Endothelial cell of umbilical vein (primary cell): ENCODE measurements at regions not wholly inside any gene's neighbourhood (a gene's known extent, or its start where the extent isn't known, plus 50 kb on each side); places are given as distances from the start of the nearest gene placed in this dataset.

Experiments
- BruUV-seq: library from RNA; stranded (reverse); fragments of 400-500 nt; replicated peaks from 2 replicates; lab custom pipeline; 2021; lab: Mats Ljungman, UMichigan
- CTCF ChIA-PET: fragments of 300-600, 350-600 bp; sonication (Branson Sonifier 250); formaldehyde crosslinking; loops from one replicate; lab custom pipeline; 2021; ENCODE audit warnings: antibody characterized with exemption, inconsistent platforms; lab: Charles Lee
- POLR2A ChIA-PET: fragments of 300-600, 350-600 bp; sonication (Branson Sonifier 250); formaldehyde crosslinking; loops from one replicate; lab custom pipeline; 2021; ENCODE audit warnings: antibody characterized with exemption, inconsistent platforms; lab: Charles Lee
- DNase-seq: peaks from one replicate; pipeline ENCODE4 v3.0.0-alpha.2; 2011; ENCODE audit warnings: low read depth, low spot score
- FAIRE-seq: peaks from 2 replicates; lab custom pipeline; 2011; peaks lifted over from hg19 to GRCh38; lab: Jason Lieb, UNC
- H2AFZ ChIP-seq: 2 replicates; pipeline ENCODE4 v1.6.0; 2012; ENCODE audit warnings: low read depth, low read length, control low read depth, inconsistent platforms
- H3K27ac ChIP-seq: 2 replicates; pipeline ENCODE4 v1.5.1; 2011; ENCODE audit warnings: low read depth, mild to moderate bottlenecking, control low read depth, low read length, moderate library complexity; ENCODE audit not compliant: insufficient read depth
- H3K27me3 ChIP-seq, 2 experiments: 2 replicates each; pipeline versions ENCODE4 v1.6.0 to v1.6.1; 2011; ENCODE audit warnings: low read length in 2 of 2, mixed read lengths in 1 of 2; ENCODE audit not compliant: control insufficient read depth in 2 of 2, insufficient read depth in 2 of 2
- H3K36me3 ChIP-seq, 2 experiments: 2 replicates in 1 of 2; 3 replicates in 1 of 2; pipeline ENCODE4 v1.5.1; 2011; ENCODE audit warnings: low read length in 2 of 2, mild to moderate bottlenecking in 1 of 2, moderate library complexity in 1 of 2; ENCODE audit not compliant: control insufficient read depth in 2 of 2, insufficient read depth in 2 of 2; ENCODE audit errors: extremely low read depth in 1 of 2
- H3K4me1 ChIP-seq: 3 replicates; pipeline ENCODE4 v1.5.1; 2011; ENCODE audit warnings: mild to moderate bottlenecking, low read length; ENCODE audit not compliant: control insufficient read depth, insufficient read depth; ENCODE audit errors: extremely low read depth
- H3K4me2 ChIP-seq: 2 replicates; pipeline ENCODE4 v1.6.1; 2011; ENCODE audit warnings: low read length, control low read depth, mixed read lengths; ENCODE audit not compliant: insufficient read depth
- H3K4me3 ChIP-seq, 3 experiments: fragments of 200-600 bp in 1 of 3; sonication (generic), shearing (Covaris generic) in 1 of 3; replicated peaks in 1 of 3; 2 replicates each; pipeline ENCODE4 v1.5.1; 2011 to 2016; ENCODE audit warnings: control low read depth in 3 of 3, low read length in 3 of 3, mild to moderate bottlenecking in 2 of 3, inconsistent platforms in 1 of 3, low read depth in 1 of 3, moderate library complexity in 1 of 3; ENCODE audit not compliant: insufficient read depth in 1 of 3
- H3K79me2 ChIP-seq: 2 replicates; pipeline ENCODE4 v1.6.0; 2012; ENCODE audit warnings: low read length, inconsistent platforms; ENCODE audit not compliant: control insufficient read depth, insufficient read depth
- H3K9ac ChIP-seq: replicated peaks from 2 replicates; pipeline ENCODE3; 2011; ENCODE audit warnings: low read length, control low read depth; ENCODE audit not compliant: insufficient read depth; ENCODE audit errors: extremely low read depth
- H3K9me1 ChIP-seq: replicated peaks from 3 replicates; pipeline ENCODE4 v1.6.0; 2011; ENCODE audit warnings: mild to moderate bottlenecking, low read length; ENCODE audit not compliant: control insufficient read depth, insufficient read depth; ENCODE audit errors: extremely low read depth
- H3K9me3 ChIP-seq: replicated peaks from 2 replicates; pipeline ENCODE4 v1.5.1; 2012; ENCODE audit warnings: low read length, inconsistent platforms; ENCODE audit not compliant: control insufficient read depth, insufficient read depth
- H4K20me1 ChIP-seq: replicated peaks from 2 replicates; pipeline ENCODE3; 2011; ENCODE audit warnings: mild to moderate bottlenecking, low read length; ENCODE audit not compliant: control insufficient read depth, insufficient read depth; ENCODE audit errors: extremely low read depth
- FOS ChIP-seq: IDR thresholded peaks from 2 replicates; pipeline ENCODE4 v1.6.1; 2011; ENCODE audit warnings: mild to moderate bottlenecking, low read length, moderate library complexity, borderline replicate concordance; ENCODE audit not compliant: insufficient read depth
- GATA2 ChIP-seq: IDR thresholded peaks from 2 replicates; pipeline ENCODE4 v1.7.0; 2011; ENCODE audit warnings: low read depth, mild to moderate bottlenecking, moderate library complexity, mixed read lengths, low read length; ENCODE audit not compliant: insufficient read length, insufficient read depth
- JUN ChIP-seq: IDR thresholded peaks from 2 replicates; pipeline ENCODE4 v1.6.1; 2011; ENCODE audit warnings: borderline replicate concordance, low read depth; ENCODE audit not compliant: insufficient read length, insufficient read depth
- MYC ChIP-seq: IDR thresholded peaks from one replicate; pipeline ENCODE4 v1.6.1; 2011; ENCODE audit warnings: mild to moderate bottlenecking, low read depth, low read length
- POLR2A ChIP-seq: IDR thresholded peaks from 2 replicates; pipeline ENCODE4 v1.6.1; 2012; ENCODE audit warnings: low read depth, mild to moderate bottlenecking, control low read depth, low read length
- POLR2AphosphoS5 ChIP-seq: IDR thresholded peaks from 2 replicates; pipeline ENCODE4 v1.6.1; 2012; ENCODE audit warnings: low read depth, mild to moderate bottlenecking, control low read depth, low read length, moderate library complexity; ENCODE audit not compliant: insufficient read depth
- dilution Hi-C: fragments of 300-500 bp; cut with MboI; formaldehyde crosslinking; loops from one replicate; pipeline ENCODE4 v1.15.0; 2019; ENCODE audit warnings: low sequenced_read_pairs; ENCODE audit not compliant: extremely low pct_ligation_motif_present
- intact Hi-C: fragments of 100-400 bp; cut with micrococcal nuclease; formaldehyde crosslinking; loops from one replicate; pipeline ENCODE4 v1.10.0; 2022

DNA sequence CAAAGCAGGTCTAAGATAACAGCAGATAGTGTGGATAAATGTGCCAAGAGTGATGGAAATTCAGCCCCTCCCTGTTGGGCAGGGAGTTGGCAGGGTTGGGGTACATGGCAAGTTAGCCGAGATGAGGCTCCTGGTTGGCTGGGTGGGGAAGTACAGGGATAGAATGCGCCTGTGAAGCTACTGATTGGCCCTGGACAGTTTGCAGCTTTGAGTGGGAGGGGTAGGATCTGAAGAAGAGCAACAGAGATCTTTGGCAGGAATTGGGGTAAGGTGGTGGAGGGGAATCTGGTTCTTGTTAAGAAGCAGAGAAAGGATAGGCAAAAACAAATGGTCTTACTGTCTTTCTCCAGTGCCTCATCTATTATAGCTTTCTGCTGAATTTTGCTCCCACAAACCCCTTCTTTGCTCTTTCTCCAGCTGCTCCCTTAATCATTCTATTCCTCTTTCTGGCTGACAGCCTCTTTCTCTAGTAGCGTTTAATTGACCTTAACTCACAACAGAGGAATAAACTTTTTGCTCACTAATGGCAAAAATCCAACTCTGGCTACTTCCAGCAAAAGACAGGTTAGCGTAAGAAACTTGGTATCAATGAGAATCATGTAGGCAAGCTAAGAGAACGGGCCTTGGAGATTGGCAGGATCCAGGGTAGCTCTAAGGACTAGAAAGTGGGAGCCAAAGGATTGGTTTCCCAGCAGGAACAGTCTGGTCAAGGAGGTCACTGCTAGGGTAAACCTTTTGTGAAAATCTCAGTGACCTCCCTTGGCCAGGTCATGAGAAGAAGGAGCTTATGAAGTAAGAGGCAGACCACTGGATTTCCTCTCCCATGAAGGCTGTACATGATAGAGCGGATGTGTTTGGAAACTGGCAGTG is 86.3 kb upstream of the CARMIL1 start:
- Histone ChIP-seq H4K20me1 (no peaks in the 10 kb centered on the region), H3K4me2 (peak overlapping the region; percentile 75), H2AFZ (peak overlapping the region; percentile 85), H3K9me3 (no peaks in the 10 kb centered on the region), H3K36me3 (no peaks in the 10 kb centered on the region), H3K9me1 (no peaks in the 10 kb centered on the region), H3K27ac (peak overlapping the region; percentile 93), H3K27me3 (no peaks in the 10 kb centered on the region), H3K9ac (peak overlapping the region; percentile 74), H3K79me2 (no peaks in the 10 kb centered on the region), H3K4me1 (peaks cover 22% of the 10 kb centered on the region), H3K4me3 (peak overlapping the region in 1 of 3 experiments; percentile 45)
- ChIA-PET POLR2A (interaction anchor here (0.7 to 1.0 kb wide), 4 partner anchors 18 to 395 kb away, joined by 3 to 8 read pairs (median 4); no protein-coding TSS in a partner anchor), CTCF (interaction anchor here (0.6 to 3.0 kb wide), 12 partner anchors 10 to 525 kb away, joined by 3 to 17 read pairs (median 4); no protein-coding TSS in a partner anchor)
- TSS peak; percentile 19 for BruUV-seq
- intact Hi-C loops = loop anchor here (1.0 to 10.0 kb wide), 8 partner anchors 9 to 472 kb away; no protein-coding TSS in a partner anchor
- no peak for FAIRE-seq
- peak; percentile 96 for DNase-seq
- dilution Hi-C loops = no loop called here
- no peak for TF ChIP-seq POLR2A
- TF ChIP-seq POLR2AphosphoS5 = peak; percentile 42
- peak; percentile 82 for TF ChIP-seq GATA2

DNA sequence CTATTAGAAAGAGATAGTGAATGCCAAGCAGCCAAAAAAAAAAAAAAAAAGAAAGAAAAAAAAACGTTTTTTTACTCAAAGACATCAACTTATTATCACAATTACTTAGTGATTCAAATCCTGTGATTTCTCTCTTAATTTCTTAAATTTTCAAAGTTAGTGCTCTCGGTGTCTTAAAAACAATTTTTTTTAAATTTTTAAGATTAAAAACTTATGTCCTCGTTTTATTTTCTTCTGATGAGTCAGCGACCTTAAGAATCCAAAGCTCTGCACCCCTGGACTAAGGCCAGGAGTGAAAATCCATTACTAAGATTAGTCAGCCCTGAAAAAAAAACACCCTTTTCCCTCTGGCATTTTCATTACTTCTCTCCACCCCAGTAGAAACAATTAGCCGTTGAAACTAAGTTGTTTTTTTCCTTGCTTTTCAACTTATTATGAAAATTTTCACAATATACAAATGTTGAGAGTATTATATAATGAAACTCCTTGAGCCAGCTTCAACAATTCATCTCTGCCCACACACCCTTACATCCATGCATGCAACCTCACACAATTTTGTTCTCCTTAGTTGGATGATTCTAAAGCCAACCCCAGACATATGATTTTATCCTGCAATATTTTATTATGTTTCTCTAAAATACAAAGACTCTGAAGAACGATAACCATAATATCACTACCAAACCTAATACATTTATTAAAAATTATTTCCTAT is 85.6 kb upstream of the CARMIL1 start:
- CTCF ChIA-PET = interaction anchor here (0.7 to 3.0 kb wide), 14 partner anchors 11 to 525 kb away, joined by 3 to 17 read pairs (median 4); no protein-coding TSS in a partner anchor
- intact Hi-C loops = loop anchor here (1.0 to 10.0 kb wide), 8 partner anchors 9 to 473 kb away; no protein-coding TSS in a partner anchor

More for the DNA sequence above, 85.6 kb upstream of the CARMIL1 start:
- no TSS peak for BruUV-seq
- H3K27ac ChIP-seq = peak overlapping the region; percentile 93
- DNase-seq = peak; percentile 96
- dilution Hi-C loops = no loop called here
- H3K79me2 ChIP-seq = no peaks in the 10 kb centered on the region
- H3K36me3 ChIP-seq = no peaks in the 10 kb centered on the region
- no peaks in the 10 kb centered on the region for H4K20me1 ChIP-seq
- peak; percentile 93 for FAIRE-seq
- H3K9ac ChIP-seq = peak overlapping the region; percentile 74
- peak overlapping the region; percentile 85 for H2AFZ ChIP-seq
- POLR2A ChIA-PET = interaction anchor here (0.7 to 1.0 kb wide), 4 partner anchors 18 to 396 kb away, joined by 3 to 8 read pairs (median 4); no protein-coding TSS in a partner anchor
- no peaks in the 10 kb centered on the region for H3K27me3 ChIP-seq
- peaks cover 22% of the 10 kb centered on the region for H3K4me1 ChIP-seq
- peak overlapping the region in 1 of 3 experiments; percentile 45 for H3K4me3 ChIP-seq
- H3K9me3 ChIP-seq = no peaks in the 10 kb centered on the region
- no peaks in the 10 kb centered on the region for H3K9me1 ChIP-seq
- TF ChIP-seq FOS (peak; percentile 90), POLR2A (peak; percentile 35), MYC (no peak), JUN (peak; percentile 52)
- H3K4me2 ChIP-seq = peak overlapping the region; percentile 75
